ENCODE measurements at regions not wholly inside any gene's neighbourhood (a gene's known extent, or its start where the extent isn't known, plus 50 kb on each side); places are given as distances from the start of the nearest gene placed in this dataset.

- DNase-seq, result no peak
Measured at GRCh38 chr4:124593494-124593893, 119.0 kb downstream of the ANKRD50 start.

DNA sequence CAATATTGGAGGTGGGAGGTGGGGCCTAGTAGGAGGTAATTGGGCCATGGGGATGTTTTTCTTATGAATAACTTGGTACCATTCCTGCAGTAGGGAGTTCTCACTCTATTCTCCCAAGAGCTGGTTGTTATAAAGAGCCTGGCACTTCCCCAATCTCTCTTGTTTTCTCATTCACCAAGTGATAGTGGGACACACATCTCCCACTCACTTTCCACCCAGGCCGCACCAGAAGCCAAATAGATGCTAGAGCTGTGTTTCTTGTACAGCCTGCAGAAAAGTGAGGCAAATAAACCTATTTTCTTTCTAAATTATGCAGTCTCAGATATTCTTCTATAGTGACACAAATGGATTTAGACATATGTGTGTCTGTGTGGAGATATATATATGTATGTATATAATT is 117.6 kb downstream of the ANKRD50 start:
- no peak for DNase-seq

- DNase-seq, result no peak
Measured at GRCh38 chr4:124596816-124597215, 115.7 kb downstream of the ANKRD50 start.

GRCh38 chr4:124610211-124610610 is 102.3 kb downstream of the ANKRD50 start:
- DNase-seq, result no peak
